CD4-positive, alpha-beta T cell (primary cell): ENCODE measurements at regions not wholly inside any gene's neighbourhood (a gene's known extent, or its start where the extent isn't known, plus 50 kb on each side); places are given as distances from the start of the nearest gene placed in this dataset.

Experiments
- ATAC-seq: fragments of 200-7000 bp; cut with Tn5 transposase; one replicate; pipeline ENCODE4 v1.10.0; 2022; ENCODE audit warnings: mild to moderate bottlenecking; ENCODE audit not compliant: poor library complexity
- CTCF ChIA-PET: fragments of 350-600 bp; sonication (Branson Sonifier 250); formaldehyde crosslinking; loops from one replicate; lab custom pipeline; 2021; ENCODE audit warnings: antibody characterized with exemption, inconsistent platforms; lab: Charles Lee
- POLR2A ChIA-PET: fragments of 350-600 bp; sonication (Branson Sonifier 250); formaldehyde crosslinking; loops from one replicate; lab custom pipeline; 2021; ENCODE audit warnings: antibody characterized with exemption, inconsistent platforms; lab: Charles Lee
- DNase-seq, 14 experiments: peaks; one replicate each; pipeline ENCODE4 v3.0.0-alpha.2; 2013 to 2020; ENCODE audit warnings: mixed read lengths in 2 of 14
- H3K27ac ChIP-seq, 2 donors: one replicate each; pipeline versions ENCODE4 v1.5.1 to v1.7.0; 2013; ENCODE audit warnings: low read length in 2 of 2, low read depth in 1 of 2, mild to moderate bottlenecking in 1 of 2
- H3K27me3 ChIP-seq, 2 experiments: 1 replicate in 1 of 2; 2 replicates in 1 of 2; pipeline versions ENCODE4 v1.6.1 to v1.7.0; 2013; ENCODE audit warnings: low read length in 2 of 2, control low read depth in 1 of 2, mild to moderate bottlenecking in 1 of 2, moderate library complexity in 1 of 2; ENCODE audit not compliant: insufficient read depth in 2 of 2, control insufficient read depth in 1 of 2
- H3K36me3 ChIP-seq: one replicate; pipeline ENCODE4 v1.6.1; 2013; ENCODE audit warnings: low read length, control low read depth; ENCODE audit not compliant: insufficient read depth
- H3K4me1 ChIP-seq: one replicate; pipeline ENCODE4 v1.6.1; 2013; ENCODE audit warnings: low read length, control low read depth; ENCODE audit not compliant: insufficient read depth
- H3K4me3 ChIP-seq: one replicate; pipeline ENCODE4 v1.5.1; 2013; ENCODE audit warnings: mild to moderate bottlenecking, low read length, moderate library complexity
- H3K9me3 ChIP-seq, 2 experiments: 1 replicate in 1 of 2; 2 replicates in 1 of 2; pipeline versions ENCODE4 v1.6.1 to v1.7.0; 2013; ENCODE audit warnings: low read length in 2 of 2, mild to moderate bottlenecking in 2 of 2, control low read depth in 1 of 2, moderate library complexity in 1 of 2; ENCODE audit not compliant: control insufficient read depth in 1 of 2, insufficient read depth in 1 of 2
- H3K27ac Mint-ChIP-seq: one replicate; pipeline ENCODE4 v1.8.0; 2020; ENCODE audit warnings: mixed read lengths
- H3K27me3 Mint-ChIP-seq: one replicate; pipeline ENCODE4 v1.8.0; 2021; ENCODE audit warnings: mixed read lengths
- H3K36me3 Mint-ChIP-seq: one replicate; pipeline ENCODE4 v1.8.0; 2021; ENCODE audit warnings: low read depth, mixed read lengths
- H3K4me1 Mint-ChIP-seq: one replicate; pipeline ENCODE4 v1.8.0; 2021; ENCODE audit warnings: low read depth, mixed read lengths
- H3K4me3 Mint-ChIP-seq: one replicate; pipeline ENCODE4 v1.8.0; 2020; ENCODE audit warnings: mild to moderate bottlenecking, mixed read lengths
- H3K9me3 Mint-ChIP-seq: one replicate; pipeline ENCODE4 v1.8.0; 2020; ENCODE audit warnings: mixed read lengths
- intact Hi-C, 2 experiments: fragments of 100-400 bp; cut with DNase I in 1 of 2; cut with micrococcal nuclease in 1 of 2; formaldehyde crosslinking; loops; one replicate each; pipeline versions ENCODE4 v1.15.1 to v1.9.0; 2023 to 2025; cut with DNase I, micrococcal nuclease
- TF ChIP-seq, protein P1 (sequence below): fragments of 200-600 bp; IDR thresholded peaks from one replicate; pipeline ENCODE4 v1.8.0; 2022; ENCODE audit warnings: antibody characterized with exemption, mild to moderate bottlenecking

DNA sequence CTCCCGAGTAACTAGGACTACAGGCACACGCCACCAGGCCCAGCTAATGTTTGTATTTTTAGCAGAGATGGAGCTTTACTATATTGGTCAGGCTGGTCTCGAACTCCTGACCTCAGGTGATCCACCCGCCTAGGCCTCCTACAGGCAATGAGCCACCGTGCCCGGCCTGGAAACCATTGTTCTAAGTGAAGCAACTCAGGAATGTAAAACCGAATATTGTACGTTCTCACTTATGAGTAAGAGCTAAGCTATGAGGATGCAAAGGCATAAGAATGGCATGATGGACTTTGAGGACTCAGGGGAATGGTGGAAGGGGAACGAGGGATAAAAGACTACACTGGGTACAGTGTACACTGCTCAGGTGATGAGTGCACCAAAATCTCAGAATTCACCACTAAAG, 235.1 kb upstream of the AUTS2 start:
- intact Hi-C loops = no loop called here
- CTCF ChIA-PET = no interaction called here

DNA sequence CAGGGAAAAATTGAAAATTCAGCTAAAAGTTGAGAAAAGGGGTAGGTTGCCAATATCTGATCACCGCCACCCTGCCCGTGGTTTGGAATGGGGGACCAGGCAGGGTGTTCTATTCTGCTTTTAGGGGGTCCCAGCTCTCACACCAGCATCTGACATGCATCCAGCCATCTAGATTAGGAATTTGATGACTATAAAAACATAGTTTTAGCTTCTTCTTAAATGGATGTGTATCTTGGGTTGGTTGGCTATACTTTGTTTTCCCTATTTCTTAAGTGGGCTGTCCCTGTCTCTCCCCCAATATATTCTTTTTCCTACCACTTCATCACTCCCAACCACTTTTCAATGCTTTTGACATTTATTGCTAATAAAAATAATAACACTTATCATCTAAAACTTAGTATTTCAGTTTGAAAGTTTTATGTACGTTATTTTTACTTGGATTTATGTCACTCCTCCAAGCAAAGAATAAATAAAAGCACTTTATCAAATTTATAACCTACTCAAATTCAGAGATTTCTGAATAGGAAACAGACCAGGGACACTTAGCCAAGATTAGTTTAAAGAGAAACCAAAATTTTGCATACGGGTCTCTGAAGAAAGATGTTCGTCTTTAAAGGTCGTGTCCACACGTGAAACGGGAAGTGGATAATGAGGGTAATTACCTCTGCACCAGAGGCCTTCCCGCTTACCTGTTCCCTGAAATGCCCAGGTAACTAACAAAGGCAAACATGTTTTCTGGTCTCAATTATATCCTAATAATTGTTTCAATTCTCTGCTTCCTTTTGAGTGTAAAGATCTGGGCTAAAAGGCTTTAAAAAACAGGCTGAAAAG, 233.2 kb upstream of the AUTS2 start:
- TF ChIP-seq, protein P1, sequence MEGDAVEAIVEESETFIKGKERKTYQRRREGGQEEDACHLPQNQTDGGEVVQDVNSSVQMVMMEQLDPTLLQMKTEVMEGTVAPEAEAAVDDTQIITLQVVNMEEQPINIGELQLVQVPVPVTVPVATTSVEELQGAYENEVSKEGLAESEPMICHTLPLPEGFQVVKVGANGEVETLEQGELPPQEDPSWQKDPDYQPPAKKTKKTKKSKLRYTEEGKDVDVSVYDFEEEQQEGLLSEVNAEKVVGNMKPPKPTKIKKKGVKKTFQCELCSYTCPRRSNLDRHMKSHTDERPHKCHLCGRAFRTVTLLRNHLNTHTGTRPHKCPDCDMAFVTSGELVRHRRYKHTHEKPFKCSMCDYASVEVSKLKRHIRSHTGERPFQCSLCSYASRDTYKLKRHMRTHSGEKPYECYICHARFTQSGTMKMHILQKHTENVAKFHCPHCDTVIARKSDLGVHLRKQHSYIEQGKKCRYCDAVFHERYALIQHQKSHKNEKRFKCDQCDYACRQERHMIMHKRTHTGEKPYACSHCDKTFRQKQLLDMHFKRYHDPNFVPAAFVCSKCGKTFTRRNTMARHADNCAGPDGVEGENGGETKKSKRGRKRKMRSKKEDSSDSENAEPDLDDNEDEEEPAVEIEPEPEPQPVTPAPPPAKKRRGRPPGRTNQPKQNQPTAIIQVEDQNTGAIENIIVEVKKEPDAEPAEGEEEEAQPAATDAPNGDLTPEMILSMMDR = no peak
- H3K36me3 Mint-ChIP-seq = no peaks in the 10 kb centered on the region
- Histone ChIP-seq H3K36me3 (no peaks in the 10 kb centered on the region), H3K4me1 (no peaks in the 10 kb centered on the region), H3K4me3 (no peak overlapping the region), H3K27ac (no peak overlapping the region), H3K27me3 (no peaks in the 10 kb centered on the region), H3K9me3 (peaks cover 0 to 11% of the 10 kb centered on the region in 2 experiments)
- H3K4me1 Mint-ChIP-seq = no peaks in the 10 kb centered on the region
- no peak overlapping the region for H3K4me3 Mint-ChIP-seq
- POLR2A ChIA-PET = no interaction called here
- no peak for ATAC-seq
- CTCF ChIA-PET = no interaction called here
- H3K9me3 Mint-ChIP-seq = no peaks in the 10 kb centered on the region
- intact Hi-C loops = no loop called here
- no peaks in the 10 kb centered on the region for H3K27me3 Mint-ChIP-seq
- no peak for DNase-seq
- H3K27ac Mint-ChIP-seq = no peak overlapping the region

More for the DNA sequence above, 235.1 kb upstream of the AUTS2 start:
- H3K27me3 Mint-ChIP-seq = no peaks in the 10 kb centered on the region
- DNase-seq (no peak), ATAC-seq (no peak)
- Histone ChIP-seq H3K27me3 (no peaks in the 10 kb centered on the region), H3K27ac (no peak overlapping the region), H3K9me3 (peaks cover 0 to 8% of the 10 kb centered on the region in 2 experiments), H3K36me3 (no peaks in the 10 kb centered on the region), H3K4me3 (no peak overlapping the region), H3K4me1 (no peaks in the 10 kb centered on the region)
- H3K9me3 Mint-ChIP-seq = no peaks in the 10 kb centered on the region
- TF ChIP-seq, protein P1 = no peak
- no peaks in the 10 kb centered on the region for H3K36me3 Mint-ChIP-seq
- no peak overlapping the region for H3K27ac Mint-ChIP-seq
- no peaks in the 10 kb centered on the region for H3K4me1 Mint-ChIP-seq
- H3K4me3 Mint-ChIP-seq = no peak overlapping the region
- POLR2A ChIA-PET = no interaction called here

DNA sequence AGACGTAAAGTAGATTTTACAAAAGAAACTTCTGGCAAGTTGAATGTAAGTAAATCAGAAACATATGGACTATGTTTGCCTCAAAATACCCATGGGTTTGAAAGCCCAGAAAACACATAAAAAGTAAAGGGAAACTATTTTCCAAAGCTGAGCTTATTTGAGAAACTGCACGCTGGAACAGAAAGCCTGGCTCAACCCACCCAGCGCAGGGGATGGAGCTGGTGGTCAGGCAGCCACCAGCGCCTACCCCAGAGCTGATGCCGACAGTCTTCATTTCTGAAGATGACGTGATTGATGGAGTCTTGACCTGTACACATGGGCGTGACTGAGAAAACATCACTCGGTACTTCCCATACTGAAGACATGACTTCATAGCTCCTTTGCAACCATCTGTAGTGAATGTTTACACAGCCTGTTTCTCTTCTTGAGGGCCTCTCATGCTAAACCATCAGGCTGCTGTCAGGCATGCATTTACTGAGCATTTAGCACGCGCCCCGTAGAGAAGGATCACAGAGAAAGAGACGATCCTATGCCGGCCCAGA, 232.6 kb upstream of the AUTS2 start:
- POLR2A ChIA-PET = no interaction called here
- peaks cover 0 to 11% of the 10 kb centered on the region in 2 experiments for H3K9me3 ChIP-seq
- Mint-ChIP-seq H3K4me1 (no peaks in the 10 kb centered on the region), H3K27ac (no peak overlapping the region), H3K9me3 (no peaks in the 10 kb centered on the region), H3K4me3 (no peak overlapping the region), H3K27me3 (no peaks in the 10 kb centered on the region), H3K36me3 (no peaks in the 10 kb centered on the region)
- intact Hi-C loops = no loop called here
- H3K27me3 ChIP-seq = no peaks in the 10 kb centered on the region
- H3K36me3 ChIP-seq = no peaks in the 10 kb centered on the region
- TF ChIP-seq, protein P1 = no peak
- CTCF ChIA-PET = no interaction called here
- H3K4me3 ChIP-seq = no peak overlapping the region
- H3K27ac ChIP-seq = no peak overlapping the region
- H3K4me1 ChIP-seq = no peaks in the 10 kb centered on the region
- no peak for DNase-seq
- ATAC-seq = no peak
